Type B pancreatic cell (in vitro differentiated cells): ENCODE measurements at regions not wholly inside any gene's neighbourhood (a gene's known extent, or its start where the extent isn't known, plus 50 kb on each side); places are given as distances from the start of the nearest gene placed in this dataset.

Source experiments
- DNase-seq: peaks from one replicate; pipeline ENCODE4 v3.0.0; 2021; ENCODE audit warnings: mixed read lengths; ENCODE audit not compliant: unreplicated experiment; ENCODE audit errors: extremely low spot score
- H3K27ac Mint-ChIP-seq: 2 replicates; pipeline ENCODE4 v1.8.0; 2021; ENCODE audit warnings: mild to moderate bottlenecking, mixed read lengths
- H3K27me3 Mint-ChIP-seq: 2 replicates; pipeline ENCODE4 v1.8.0; 2021; ENCODE audit warnings: mixed read lengths
- H3K36me3 Mint-ChIP-seq: 2 replicates; pipeline ENCODE4 v1.8.0; 2021; ENCODE audit warnings: mixed read lengths
- H3K4me1 Mint-ChIP-seq: one replicate; pipeline ENCODE4 v1.8.0; 2021; ENCODE audit warnings: mixed read lengths; ENCODE audit not compliant: unreplicated experiment
- H3K4me3 Mint-ChIP-seq: 2 replicates; pipeline ENCODE4 v1.8.0; 2021; ENCODE audit warnings: mild to moderate bottlenecking, mixed read lengths
- H3K9me3 Mint-ChIP-seq: 2 replicates; pipeline ENCODE4 v1.8.0; 2021; ENCODE audit warnings: mixed read lengths
- TF ChIP-seq, protein P1 (sequence below): fragments of 200-600 bp; sonication (generic); conservative IDR thresholded peaks from 2 replicates; pipeline ENCODE4 v1.5.0; 2021; ENCODE audit warnings: antibody characterized with exemption, mild to moderate bottlenecking

DNA sequence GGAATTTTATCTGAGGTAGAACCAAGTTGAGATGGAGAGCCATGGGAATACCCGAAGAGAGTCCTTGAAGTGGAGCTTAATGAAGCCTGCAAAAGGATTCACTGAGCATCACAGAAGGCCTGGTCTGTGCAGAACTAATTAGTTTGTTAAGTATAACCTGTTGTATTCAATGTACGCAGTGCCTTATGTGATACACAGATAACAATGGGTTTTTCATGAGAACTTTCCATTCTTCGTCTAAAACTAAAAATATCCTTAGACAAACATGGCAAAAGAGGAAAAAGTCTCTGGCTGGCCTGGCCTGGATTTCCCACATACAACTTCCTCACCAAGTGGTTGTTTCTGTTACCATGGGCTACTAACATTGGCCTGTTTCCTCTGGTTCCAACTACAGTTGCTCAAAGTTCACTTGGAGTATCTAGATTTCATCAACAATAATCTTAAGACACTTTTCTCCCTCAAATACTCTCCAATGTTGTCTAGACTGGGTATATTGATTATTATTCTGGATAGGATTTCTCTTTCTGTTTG is 237.6 kb upstream of the ZNF462 start:
- Mint-ChIP-seq H3K9me3 (no peaks in the 10 kb centered on the region), H3K27ac (no peak overlapping the region), H3K4me3 (no peak overlapping the region), H3K4me1 (peaks cover 20% of the 10 kb centered on the region), H3K36me3 (no peaks in the 10 kb centered on the region), H3K27me3 (no peaks in the 10 kb centered on the region)
- TF ChIP-seq, protein P1, sequence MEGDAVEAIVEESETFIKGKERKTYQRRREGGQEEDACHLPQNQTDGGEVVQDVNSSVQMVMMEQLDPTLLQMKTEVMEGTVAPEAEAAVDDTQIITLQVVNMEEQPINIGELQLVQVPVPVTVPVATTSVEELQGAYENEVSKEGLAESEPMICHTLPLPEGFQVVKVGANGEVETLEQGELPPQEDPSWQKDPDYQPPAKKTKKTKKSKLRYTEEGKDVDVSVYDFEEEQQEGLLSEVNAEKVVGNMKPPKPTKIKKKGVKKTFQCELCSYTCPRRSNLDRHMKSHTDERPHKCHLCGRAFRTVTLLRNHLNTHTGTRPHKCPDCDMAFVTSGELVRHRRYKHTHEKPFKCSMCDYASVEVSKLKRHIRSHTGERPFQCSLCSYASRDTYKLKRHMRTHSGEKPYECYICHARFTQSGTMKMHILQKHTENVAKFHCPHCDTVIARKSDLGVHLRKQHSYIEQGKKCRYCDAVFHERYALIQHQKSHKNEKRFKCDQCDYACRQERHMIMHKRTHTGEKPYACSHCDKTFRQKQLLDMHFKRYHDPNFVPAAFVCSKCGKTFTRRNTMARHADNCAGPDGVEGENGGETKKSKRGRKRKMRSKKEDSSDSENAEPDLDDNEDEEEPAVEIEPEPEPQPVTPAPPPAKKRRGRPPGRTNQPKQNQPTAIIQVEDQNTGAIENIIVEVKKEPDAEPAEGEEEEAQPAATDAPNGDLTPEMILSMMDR = no peak
- DNase-seq = no peak

DNA sequence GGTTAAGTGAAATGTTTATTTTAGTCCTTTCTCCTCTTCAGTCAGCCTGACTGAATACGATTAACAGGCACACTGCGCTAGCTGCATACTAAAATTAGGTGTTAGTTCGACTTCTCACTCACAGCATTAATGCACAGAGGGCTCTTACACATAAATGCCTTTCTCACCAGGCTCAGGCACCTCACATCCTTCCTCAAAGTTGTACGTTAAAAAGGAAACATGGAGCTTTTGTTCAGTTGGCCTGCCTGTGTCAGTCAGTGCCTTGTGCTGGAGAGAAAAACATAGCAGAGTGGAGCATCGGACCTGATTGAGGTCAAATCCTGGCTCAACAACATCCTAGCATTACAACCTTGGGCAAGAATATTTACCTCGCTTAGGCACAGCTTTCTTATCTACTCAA is 236.0 kb upstream of the ZNF462 start:
- Mint-ChIP-seq H3K4me3 (no peak overlapping the region), H3K4me1 (peaks cover 6% of the 10 kb centered on the region), H3K9me3 (no peaks in the 10 kb centered on the region), H3K27me3 (no peaks in the 10 kb centered on the region), H3K27ac (no peak overlapping the region), H3K36me3 (no peaks in the 10 kb centered on the region)
- TF ChIP-seq, protein P1 = no peak
- DNase-seq = no peak

DNA sequence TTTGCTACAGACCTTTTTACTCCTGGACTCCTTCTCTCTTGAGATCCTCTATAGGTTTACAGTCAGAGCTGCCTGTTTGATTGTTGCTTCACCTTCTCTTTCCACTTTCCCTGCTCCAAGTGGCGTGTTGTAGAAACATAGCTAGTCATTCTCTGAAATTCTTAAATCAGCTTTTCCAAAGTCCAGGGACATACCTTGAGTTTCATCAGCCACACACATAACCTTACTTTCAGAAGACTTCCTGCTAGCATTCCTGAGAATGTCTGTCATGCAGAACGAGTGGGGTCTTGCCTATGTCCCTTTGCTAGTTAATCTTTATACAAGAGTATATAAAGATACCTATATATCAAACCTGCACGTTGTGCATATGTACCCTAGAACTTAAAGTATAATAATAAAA is 230.3 kb upstream of the ZNF462 start:
- H3K27ac Mint-ChIP-seq = no peak overlapping the region
- no peaks in the 10 kb centered on the region for H3K9me3 Mint-ChIP-seq
- no peak overlapping the region for H3K4me3 Mint-ChIP-seq
- no peaks in the 10 kb centered on the region for H3K4me1 Mint-ChIP-seq
- no peaks in the 10 kb centered on the region for H3K27me3 Mint-ChIP-seq
- no peaks in the 10 kb centered on the region for H3K36me3 Mint-ChIP-seq
- TF ChIP-seq, protein P1 = no peak
- DNase-seq = no peak

DNA sequence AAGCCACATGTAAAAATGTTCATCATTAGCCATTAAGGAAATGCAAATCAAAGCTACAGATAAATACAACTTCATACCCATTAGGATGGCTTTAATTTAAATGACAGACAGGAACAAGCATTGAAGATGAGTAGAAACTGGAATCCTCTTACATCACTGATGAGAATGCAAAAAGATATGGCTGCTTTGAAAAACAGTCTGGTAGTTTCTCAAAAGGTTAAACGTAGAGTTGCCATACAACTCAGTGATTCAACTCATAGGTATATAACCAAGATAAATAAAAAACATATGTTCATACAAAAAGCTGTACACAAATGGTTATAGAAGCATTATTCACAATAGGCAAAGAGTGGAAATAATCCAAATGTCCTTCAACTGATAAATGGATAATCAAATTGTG is 228.8 kb upstream of the ZNF462 start:
- Mint-ChIP-seq H3K27me3 (no peaks in the 10 kb centered on the region), H3K9me3 (no peaks in the 10 kb centered on the region), H3K4me3 (no peak overlapping the region), H3K4me1 (no peaks in the 10 kb centered on the region), H3K36me3 (no peaks in the 10 kb centered on the region), H3K27ac (no peak overlapping the region)
- DNase-seq = no peak
- TF ChIP-seq, protein P1 = no peak

DNA sequence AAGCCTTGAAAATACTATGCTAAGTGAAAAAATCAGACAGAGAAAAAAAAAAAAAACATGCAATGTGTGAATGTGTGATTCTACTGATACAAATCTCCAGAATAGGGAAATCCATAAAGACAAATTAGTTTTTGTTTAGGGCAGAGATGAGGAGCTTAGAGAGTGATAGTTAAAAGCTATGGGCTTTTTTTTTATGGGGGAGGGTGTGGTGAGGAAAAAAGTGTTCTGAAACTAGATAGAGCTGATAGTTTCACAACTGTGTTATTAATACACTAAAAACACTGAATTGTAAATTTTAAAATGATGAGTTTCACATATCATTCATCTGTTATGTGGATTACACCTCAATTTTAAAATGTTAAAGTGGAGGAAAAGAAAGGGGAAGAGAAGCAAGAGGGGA is 228.3 kb upstream of the ZNF462 start:
- H3K9me3 Mint-ChIP-seq = no peaks in the 10 kb centered on the region
- no peaks in the 10 kb centered on the region for H3K36me3 Mint-ChIP-seq
- TF ChIP-seq, protein P1 = no peak
- no peak for DNase-seq
- H3K4me1 Mint-ChIP-seq = no peaks in the 10 kb centered on the region
- no peaks in the 10 kb centered on the region for H3K27me3 Mint-ChIP-seq
- no peak overlapping the region for H3K27ac Mint-ChIP-seq
- H3K4me3 Mint-ChIP-seq = no peak overlapping the region

DNA sequence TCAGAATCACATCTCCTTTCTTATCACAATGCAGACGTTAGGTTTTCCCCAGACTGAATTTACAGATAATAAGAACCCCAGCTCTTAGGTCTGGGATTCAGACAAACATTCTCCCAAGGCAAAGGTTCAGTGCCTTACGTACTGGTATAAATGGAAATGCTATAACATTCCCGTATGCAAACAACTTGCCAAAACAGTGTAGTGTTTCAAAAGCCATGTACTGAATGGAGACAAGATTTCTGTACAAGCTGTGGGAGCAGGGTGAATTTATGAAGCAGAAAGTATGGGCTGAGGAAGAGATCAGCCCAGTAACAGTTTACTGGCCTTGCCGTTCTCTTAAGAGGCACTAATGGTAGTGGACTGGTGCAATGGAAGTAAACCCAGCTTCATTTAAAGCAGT is 225.5 kb upstream of the ZNF462 start:
- no peak for DNase-seq
- Mint-ChIP-seq H3K4me1 (peaks cover 7% of the 10 kb centered on the region), H3K36me3 (no peaks in the 10 kb centered on the region), H3K27ac (no peak overlapping the region), H3K27me3 (no peaks in the 10 kb centered on the region), H3K4me3 (no peak overlapping the region), H3K9me3 (peaks cover 1% of the 10 kb centered on the region)
- TF ChIP-seq, protein P1 = no peak
